Sciatic nerve (tissue), 2 donors: ENCODE measurements at regions not wholly inside any gene's neighbourhood (a gene's known extent, or its start where the extent isn't known, plus 50 kb on each side); places are given as distances from the start of the nearest gene placed in this dataset.
"Not testable (repeated sequence)": the region's sequence is repeated elsewhere in the genome, so short reads cannot be mapped to it uniquely, and the experiment has no call there.

Experiments
- ATAC-seq: fragments of 200-7000 bp; cut with Tn5 transposase; one replicate; pipeline ENCODE4 v1.9.1; 2020; ENCODE audit warnings: mild to moderate bottlenecking, moderate library complexity
- DNase-seq: peaks from one replicate; pipeline ENCODE4 v3.0.0-alpha.2; 2020; ENCODE audit warnings: low spot score
- intact Hi-C: fragments of 100-400 bp; cut with DNase I; formaldehyde crosslinking; loops from one replicate; pipeline ENCODE4 v1.14.2; 2022
- donor health status: DM: no; HTN: no; CAD: no.
- donor health status: DM: no; HTN: no; CAD: no.

DNA sequence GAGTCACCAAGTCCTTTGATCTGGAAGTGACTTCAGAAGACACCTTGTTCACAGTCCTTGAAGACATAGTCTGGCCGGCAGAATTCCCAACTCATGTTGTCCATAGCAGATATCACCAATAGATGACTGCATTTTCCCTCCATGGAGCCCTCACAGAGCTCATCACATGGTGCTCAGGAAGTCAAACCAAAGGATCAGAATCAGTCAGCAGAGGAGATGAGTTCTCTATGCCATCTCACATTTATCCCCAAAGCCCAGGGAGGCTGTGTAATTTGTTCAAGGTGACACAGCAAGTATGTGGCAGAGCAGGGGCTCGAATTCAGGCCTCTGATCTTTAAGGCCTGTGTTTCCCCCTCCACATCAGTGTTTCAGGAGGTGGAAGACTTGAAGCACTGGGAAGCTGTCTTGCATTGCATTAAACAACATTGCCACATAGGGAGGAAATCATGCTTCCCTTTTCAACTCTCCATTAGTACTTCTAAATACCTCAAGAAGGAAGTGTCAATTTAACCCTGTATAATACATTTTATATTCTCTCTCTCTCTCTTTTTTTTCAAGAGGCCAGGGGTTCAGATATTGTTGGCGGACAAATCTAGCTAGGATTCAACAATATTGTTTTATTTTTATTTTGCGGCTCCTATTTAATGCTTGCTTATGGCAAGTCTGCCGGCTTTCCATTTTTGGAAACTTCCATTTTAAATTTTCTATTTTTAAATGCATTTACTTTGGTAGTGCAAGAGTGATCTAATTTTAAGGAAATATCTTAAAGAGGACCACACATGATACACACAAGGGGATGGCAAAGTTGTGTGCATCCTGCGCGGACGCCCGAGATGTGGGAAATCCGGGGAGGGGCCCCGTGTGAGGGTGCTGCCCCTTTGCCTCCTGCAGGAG, 61.9 kb downstream of the NPIPB5 start:
- peak; percentile 58 for ATAC-seq
- intact Hi-C loops: not testable (repeated sequence)

DNA sequence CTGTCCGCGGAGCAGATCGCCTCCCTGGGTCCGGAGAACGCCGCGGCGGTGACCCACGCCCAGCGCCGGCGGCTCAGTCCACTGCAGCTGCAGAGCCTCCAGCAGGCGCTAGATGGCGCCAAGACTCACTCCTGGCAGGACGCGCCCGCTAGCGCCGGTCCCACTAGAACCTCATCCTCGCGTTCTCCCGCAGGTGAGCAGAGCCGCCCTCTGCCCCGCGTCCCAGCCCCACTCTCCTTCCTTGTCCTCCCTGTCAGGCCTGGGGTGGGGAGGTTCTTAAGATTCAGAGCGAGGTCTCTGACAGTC, 62.5 kb downstream of the NPIPB5 start:
- ATAC-seq: peak; percentile 94
- intact Hi-C loops, DNase-seq: not testable (repeated sequence)

More for the DNA sequence above, 61.9 kb downstream of the NPIPB5 start:
- DNase-seq: not testable (repeated sequence)

DNA sequence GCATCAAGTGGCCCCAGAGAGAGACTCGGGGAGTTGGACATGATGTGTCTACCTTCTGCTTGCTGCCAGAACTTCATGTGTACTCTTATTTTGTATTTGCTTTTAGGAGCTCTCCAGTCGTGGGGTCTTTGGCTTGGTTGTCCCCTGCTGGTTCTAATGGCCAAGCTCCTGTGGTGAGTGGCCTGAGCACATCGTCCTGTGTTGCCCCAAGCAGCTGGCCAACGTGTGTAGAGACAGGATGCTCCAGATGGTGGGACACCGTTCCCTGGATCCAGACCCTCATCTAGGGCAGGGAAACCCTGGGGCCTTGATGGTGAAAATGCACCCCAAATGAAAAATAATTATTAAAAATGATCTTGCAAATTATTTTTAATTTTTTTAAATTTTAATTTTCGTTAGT, 65.8 kb downstream of the NPIPB5 start:
- DNase-seq, ATAC-seq, intact Hi-C loops: not testable (repeated sequence)

GRCh38 chr16:22583195-22583594, 72.5 kb downstream of the NPIPB5 start:
- intact Hi-C loops, ATAC-seq: not testable (repeated sequence)

DNA sequence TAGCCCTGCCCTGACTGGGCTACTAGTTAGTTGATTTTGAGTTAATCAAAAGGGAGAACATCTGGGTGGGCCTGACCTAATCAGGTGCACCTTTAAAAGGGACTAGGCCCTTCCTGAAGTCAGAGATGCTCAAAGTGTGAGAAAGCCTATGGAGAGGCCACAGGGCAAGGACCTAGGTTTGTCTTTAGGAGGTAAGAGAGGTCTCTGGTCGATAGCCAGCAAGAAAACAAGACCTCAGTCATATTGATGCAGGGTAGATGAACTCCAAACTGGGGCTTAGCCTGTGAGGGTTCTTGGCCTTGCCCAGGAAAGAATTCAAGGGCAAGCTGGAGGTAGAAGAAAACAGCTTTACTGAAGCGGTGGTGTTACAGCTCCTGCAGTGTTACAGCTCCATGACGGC, 73.8 kb downstream of the NPIPB5 start:
- intact Hi-C loops, DNase-seq, ATAC-seq: not testable (repeated sequence)

More at GRCh38 chr16:22583195-22583594, 72.5 kb downstream of the NPIPB5 start:
- not testable (repeated sequence) for DNase-seq

DNA sequence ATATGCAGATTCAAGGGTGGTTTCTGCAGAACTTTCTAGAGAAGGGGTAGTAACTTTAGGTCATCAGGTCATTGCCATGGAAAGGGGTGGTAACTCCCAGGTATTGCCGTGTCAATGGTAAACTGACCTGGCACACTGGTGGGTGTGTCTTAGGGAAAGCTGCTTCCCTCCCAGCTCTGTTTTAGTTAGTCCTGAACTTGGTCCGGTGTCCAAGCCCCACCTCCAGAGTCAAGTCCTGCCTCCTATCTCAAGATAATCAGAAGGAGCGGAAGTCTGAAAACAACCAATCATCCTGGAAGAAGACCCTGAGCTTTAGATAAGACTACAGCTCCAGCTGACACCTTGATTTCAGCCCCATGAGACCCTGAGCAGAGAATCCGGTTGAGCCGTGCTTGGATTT, 74.2 kb downstream of the NPIPB5 start:
- intact Hi-C loops, DNase-seq, ATAC-seq: not testable (repeated sequence)

DNA sequence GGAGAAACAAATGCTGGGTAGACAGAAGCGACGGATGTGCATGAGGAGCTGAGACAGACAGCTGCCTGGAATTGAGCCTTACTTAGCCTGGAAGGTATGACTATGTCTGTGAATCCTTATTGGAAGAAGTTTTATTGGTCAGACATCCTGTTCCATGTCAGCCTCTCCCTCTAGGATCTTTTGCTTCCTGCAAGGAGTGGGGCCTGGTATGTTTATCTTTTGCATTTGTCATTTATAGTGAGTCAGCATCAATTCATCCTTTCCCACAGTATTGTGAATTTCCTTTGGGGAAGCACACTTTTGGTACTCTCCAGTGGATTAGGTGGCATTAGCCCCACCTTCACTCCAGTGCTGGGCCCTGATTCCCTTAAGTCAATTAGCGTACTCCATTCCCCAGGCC, 74.7 kb downstream of the NPIPB5 start:
- DNase-seq, ATAC-seq, intact Hi-C loops: not testable (repeated sequence)

DNA sequence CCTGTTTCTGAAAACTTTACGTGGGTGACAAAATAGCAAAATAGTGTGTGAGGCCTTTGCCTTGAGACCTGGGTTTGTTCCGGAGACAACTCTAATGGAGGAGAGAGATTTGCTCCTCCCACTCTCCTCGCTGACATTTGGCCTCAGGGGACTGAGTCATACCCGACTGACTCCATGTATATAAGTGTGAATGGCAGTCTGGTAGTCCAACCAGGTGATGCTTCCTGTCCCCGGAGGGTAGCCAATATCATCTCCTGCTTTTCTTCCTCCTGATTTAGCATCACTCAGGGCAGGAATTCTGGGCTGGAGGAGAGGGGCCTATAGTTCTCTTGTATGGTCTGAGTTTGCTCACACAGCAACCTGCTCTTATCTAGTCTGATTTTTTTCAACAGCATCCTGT, 76.0 kb downstream of the NPIPB5 start:
- intact Hi-C loops: not testable (repeated sequence)

DNA sequence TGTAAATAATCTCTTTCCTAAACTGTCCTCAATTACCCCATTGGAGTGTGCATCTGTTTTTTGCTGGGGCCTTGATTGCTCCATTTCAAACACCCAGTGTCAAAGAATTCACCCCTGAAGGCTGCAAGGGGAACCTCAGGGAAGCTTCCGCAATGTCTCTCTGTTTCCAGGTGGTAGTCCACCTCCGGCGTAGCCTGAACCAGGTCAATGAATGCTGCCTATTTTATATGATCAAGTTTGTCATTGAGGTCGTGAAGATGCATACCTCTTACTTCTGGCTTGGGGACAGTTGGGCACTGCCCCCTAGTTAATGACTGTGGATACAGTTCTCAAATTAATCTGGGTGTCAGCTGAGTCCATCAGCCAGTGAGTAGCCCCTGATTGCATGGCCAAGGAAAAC, 79.1 kb downstream of the NPIPB5 start:
- intact Hi-C loops, ATAC-seq, DNase-seq: not testable (repeated sequence)

More for the DNA sequence above, 76.0 kb downstream of the NPIPB5 start:
- ATAC-seq, DNase-seq: not testable (repeated sequence)

DNA sequence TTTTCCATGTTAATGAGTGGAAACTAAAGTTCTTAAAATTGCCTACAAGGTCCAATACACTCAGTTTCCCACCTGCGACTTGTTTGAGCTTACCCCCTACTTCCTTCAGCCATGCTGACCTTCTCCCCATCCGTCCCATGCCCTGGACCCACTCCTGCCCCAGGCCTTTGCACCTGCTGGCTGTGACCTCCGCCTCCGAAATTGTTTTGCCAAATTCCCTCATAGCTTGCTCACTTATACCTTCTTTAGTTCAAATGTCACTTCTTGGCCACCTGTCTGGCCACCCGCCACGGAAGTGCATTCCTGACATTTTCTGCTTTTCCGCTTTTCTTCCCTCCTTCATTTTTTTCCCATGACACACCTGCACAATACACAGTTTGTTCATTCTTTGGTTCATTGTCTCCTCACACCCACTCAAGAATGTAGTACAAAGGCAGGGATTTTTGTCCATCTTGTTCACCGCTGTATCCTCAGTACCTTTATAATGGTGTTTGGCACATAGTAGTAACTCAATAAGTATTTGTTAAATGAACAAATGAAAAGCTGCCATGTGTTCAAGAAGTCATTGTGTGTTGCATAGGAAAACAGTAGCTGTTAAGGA, 85.9 kb downstream of the NPIPB5 start:
- intact Hi-C loops, ATAC-seq: not testable (repeated sequence)

GRCh38 chr16:22603744-22604143, 93.1 kb downstream of the NPIPB5 start:
- DNase-seq, ATAC-seq, intact Hi-C loops: not testable (repeated sequence)

More for the DNA sequence above, 85.9 kb downstream of the NPIPB5 start:
- DNase-seq: not testable (repeated sequence)

DNA sequence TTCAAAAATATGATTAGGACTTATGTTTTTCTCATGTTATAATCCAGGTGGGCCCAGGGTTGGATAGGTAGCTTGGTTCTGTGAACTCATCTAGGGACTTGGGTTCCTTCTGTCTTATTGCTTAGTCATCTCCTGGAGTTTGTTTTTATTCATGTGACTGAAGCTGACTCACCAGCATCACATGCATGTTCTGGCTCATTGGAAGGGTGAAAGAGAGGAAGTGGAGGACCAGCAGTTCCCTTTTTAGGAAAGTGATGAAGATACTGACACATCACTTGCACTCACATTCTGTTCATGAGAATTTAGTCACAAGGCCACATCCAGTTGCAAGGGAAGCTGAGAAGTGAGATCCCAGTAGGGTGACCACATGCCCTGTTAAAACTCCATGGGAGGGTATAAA, 95.9 kb downstream of the NPIPB5 start:
- intact Hi-C loops, DNase-seq: not testable (repeated sequence)
- peak; percentile 88 for ATAC-seq

GRCh38 chr16:22609798-22610197, 99.1 kb downstream of the NPIPB5 start:
- intact Hi-C loops: not testable (repeated sequence)
- ATAC-seq: peak; percentile 59

GRCh38 chr16:22611128-22611527, 100.4 kb downstream of the NPIPB5 start:
- ATAC-seq, intact Hi-C loops, DNase-seq: not testable (repeated sequence)

More at GRCh38 chr16:22609798-22610197, 99.1 kb downstream of the NPIPB5 start:
- DNase-seq: not testable (repeated sequence)

DNA sequence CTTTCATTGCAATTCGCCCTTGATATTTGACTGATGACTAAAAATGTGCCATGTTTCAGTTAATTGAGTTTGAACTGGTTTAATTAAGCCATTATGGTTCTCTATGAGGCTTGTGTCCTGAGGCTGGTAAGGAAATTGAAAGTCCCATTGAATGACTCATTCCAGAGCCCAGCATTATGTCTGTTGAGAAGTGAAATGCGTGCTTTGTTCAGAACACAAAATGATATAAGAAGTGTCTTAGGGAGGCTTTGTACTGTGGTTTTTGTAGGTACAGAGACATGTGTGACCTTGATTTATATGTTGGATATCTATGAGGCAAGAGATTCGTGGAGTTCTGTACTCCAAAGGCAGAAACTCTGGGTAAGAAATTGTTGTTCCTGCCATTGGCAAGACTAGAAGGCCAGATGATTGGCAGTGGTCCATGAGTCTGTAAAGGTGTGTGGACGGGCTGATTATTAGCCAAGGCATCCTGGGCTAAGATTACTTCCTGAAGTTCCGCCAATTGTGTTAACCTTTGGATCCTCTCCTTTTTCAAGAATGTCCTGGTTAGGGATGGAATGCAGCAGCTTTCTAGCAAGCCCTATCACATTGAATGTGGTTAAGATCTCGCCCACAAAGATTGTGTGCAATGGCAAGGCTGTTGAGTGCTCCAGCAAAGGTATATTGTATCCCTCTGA, 103.7 kb downstream of the NPIPB5 start:
- DNase-seq (no peak), ATAC-seq (no peak)
- intact Hi-C loops: no loop called here

DNA sequence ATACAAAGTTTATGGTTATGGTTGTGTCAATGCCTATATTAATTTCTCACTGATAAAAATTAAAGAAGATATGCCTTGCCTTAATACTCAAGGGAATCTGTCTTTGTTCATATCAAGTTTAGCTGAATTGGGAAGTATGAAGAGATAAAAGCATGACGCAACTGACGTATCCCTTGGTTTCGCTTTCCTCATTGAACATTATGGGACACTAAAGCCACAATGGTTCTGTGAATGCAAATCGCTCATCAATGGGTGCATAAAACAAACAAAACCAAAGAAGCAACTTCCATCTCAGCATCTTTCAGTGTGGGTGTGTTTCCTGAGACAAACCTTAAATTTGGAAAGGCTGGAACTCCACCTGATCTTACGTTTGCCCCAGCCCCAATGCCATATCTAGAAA, 108.2 kb downstream of the NPIPB5 start:
- intact Hi-C loops: no loop called here
- no peak for ATAC-seq
- DNase-seq: no peak

- DNase-seq: no peak
- intact Hi-C loops: no loop called here
- no peak for ATAC-seq
Observed at GRCh38 chr16:22621586-22622155, 111.0 kb downstream of the NPIPB5 start.

DNA sequence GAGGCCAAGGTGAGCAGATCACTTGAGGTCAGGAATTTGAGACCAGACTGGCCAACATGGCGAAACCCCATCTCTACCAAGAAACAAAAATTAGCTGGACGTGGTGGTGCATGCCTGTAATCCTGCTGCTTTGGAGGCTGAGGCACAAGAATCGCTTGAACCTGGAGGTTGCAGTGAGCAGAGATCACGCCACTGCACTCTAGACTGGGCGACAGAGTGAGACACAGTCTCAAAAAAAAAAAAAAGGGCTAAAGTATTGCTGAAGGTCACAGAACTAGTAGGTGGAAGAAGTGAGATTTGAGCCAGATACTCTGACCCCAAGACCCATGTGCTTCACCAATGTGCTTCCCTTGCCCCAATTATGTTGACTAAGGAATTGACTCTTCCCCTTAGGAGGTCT, 112.0 kb downstream of the NPIPB5 start:
- no peak for ATAC-seq
- intact Hi-C loops: no loop called here
- no peak for DNase-seq

- DNase-seq (no peak), ATAC-seq (no peak)
- intact Hi-C loops: no loop called here
Observed at GRCh38 chr16:22623351-22623781, 112.7 kb downstream of the NPIPB5 start.
